GM23338 (cell line): ENCODE measurements at regions not wholly inside any gene's neighbourhood (a gene's known extent, or its start where the extent isn't known, plus 50 kb on each side); places are given as distances from the start of the nearest gene placed in this dataset.

Experiments used
- ATAC-seq: fragments of 200-7000 bp; cut with Tn5 transposase; 3 replicates; pipeline ENCODE4 v1.9.1; 2020
- DNase-seq: peaks from one replicate; pipeline ENCODE4 v3.0.0-alpha.2; 2015; ENCODE audit warnings: low spot score
- H2AFZ ChIP-seq: fragments of 200-600 bp; sonication (generic); 2 replicates; pipeline ENCODE4 v1.8.0; 2016; ENCODE audit warnings: antibody characterized with exemption, mild to moderate bottlenecking, moderate library complexity
- H3F3A ChIP-seq: fragments of 200-600 bp; sonication (generic); replicated peaks from 2 replicates; pipeline ENCODE4 v1.8.0; 2017; ENCODE audit warnings: antibody characterized with exemption, mixed run types, low read depth
- H3K27ac ChIP-seq: fragments of 200-600 bp; sonication (generic); 2 replicates; pipeline ENCODE4 v1.6.1; 2016; ENCODE audit warnings: low read depth
- H3K27me3 ChIP-seq: fragments of 200-600 bp; sonication (generic); 2 replicates; pipeline ENCODE4 v1.8.0; 2016; ENCODE audit warnings: mild to moderate bottlenecking, mixed run types, moderate library complexity; ENCODE audit not compliant: insufficient read depth
- H3K36me3 ChIP-seq: fragments of 200-600 bp; sonication (generic); 2 replicates; pipeline ENCODE4 v1.8.0; 2016; ENCODE audit warnings: mild to moderate bottlenecking; ENCODE audit not compliant: insufficient read depth
- H3K4me1 ChIP-seq: fragments of 200-600 bp; sonication (generic); 2 replicates; pipeline ENCODE4 v1.8.0; 2016; ENCODE audit warnings: mild to moderate bottlenecking, moderate library complexity; ENCODE audit not compliant: insufficient read depth
- H3K4me2 ChIP-seq: fragments of 200-600 bp; sonication (generic); 2 replicates; pipeline ENCODE4 v1.7.1; 2017; ENCODE audit warnings: mixed run types
- H3K4me3 ChIP-seq: fragments of 200-600 bp; sonication (generic); 2 replicates; pipeline ENCODE4 v1.6.1; 2016; ENCODE audit warnings: mixed run types
- H3K79me2 ChIP-seq: fragments of 200-600 bp; sonication (generic); replicated peaks from 2 replicates; pipeline ENCODE4 v1.8.0; 2017; ENCODE audit warnings: mild to moderate bottlenecking; ENCODE audit not compliant: insufficient read depth
- H3K9me2 ChIP-seq: fragments of 200-600 bp; sonication (generic); 2 replicates; pipeline ENCODE4 v1.8.0; 2017; ENCODE audit not compliant: insufficient read depth
- H4K20me1 ChIP-seq: fragments of 200-600 bp; sonication (generic); replicated peaks from 2 replicates; pipeline ENCODE4 v1.8.0; 2017; ENCODE audit warnings: mild to moderate bottlenecking; ENCODE audit not compliant: insufficient read depth
- H3K27ac Mint-ChIP-seq: 2 replicates; pipeline ENCODE4 v1.8.0; 2020; ENCODE audit warnings: inconsistent platforms, mild to moderate bottlenecking, moderate library complexity, mixed read lengths
- H3K27me3 Mint-ChIP-seq: 3 replicates; pipeline ENCODE4 v1.8.0; 2022; ENCODE audit warnings: low read depth, mild to moderate bottlenecking, moderate library complexity, mixed read lengths, inconsistent platforms; ENCODE audit not compliant: insufficient read depth, poor library complexity
- H3K36me3 Mint-ChIP-seq: 3 replicates; pipeline ENCODE4 v1.8.0; 2021; ENCODE audit warnings: low read depth, mild to moderate bottlenecking, inconsistent platforms, moderate library complexity, mixed read lengths
- H3K4me1 Mint-ChIP-seq: 3 replicates; pipeline ENCODE4 v1.8.0; 2020; ENCODE audit warnings: mild to moderate bottlenecking, inconsistent platforms, mixed read lengths
- H3K4me3 Mint-ChIP-seq: 3 replicates; pipeline ENCODE4 v1.8.0; 2021; ENCODE audit warnings: moderate library complexity, mild to moderate bottlenecking, inconsistent platforms, mixed read lengths
- H3K9me3 Mint-ChIP-seq: 3 replicates; pipeline ENCODE4 v1.8.0; 2020; ENCODE audit warnings: moderate library complexity, mild to moderate bottlenecking, inconsistent platforms, mixed read lengths
- CREB1 ChIP-seq: fragments of 250-450 bp; sonication (Bioruptor Pico); IDR thresholded peaks from 2 replicates; pipeline ENCODE4 v1.5.0; 2020; ENCODE audit warnings: low read depth, mild to moderate bottlenecking, moderate library complexity
- CTCF ChIP-seq, 2 experiments: fragments of 200-600 bp in 1 of 2; sonication (generic) in 1 of 2; conservative IDR thresholded peaks; 2 replicates each; pipeline versions ENCODE4 v1.5.1 to v1.6.1; 2016 to 2017; ENCODE audit warnings: antibody characterized with exemption in 2 of 2, low read depth in 2 of 2, mild to moderate bottlenecking in 2 of 2, moderate library complexity in 1 of 2
- ETS1 ChIP-seq: IDR thresholded peaks from 2 replicates; pipeline ENCODE4 v1.6.1; 2016; ENCODE audit warnings: antibody characterized with exemption
- EZH2 ChIP-seq: fragments of 200-600 bp; sonication (generic); IDR thresholded peaks from one replicate; pipeline ENCODE4 v1.8.0; 2017; ENCODE audit warnings: antibody characterized with exemption, mild to moderate bottlenecking, low read depth; ENCODE audit not compliant: unreplicated experiment
- EZH2phosphoT487 ChIP-seq: fragments of 200-600 bp; sonication (generic); IDR thresholded peaks from one replicate; pipeline ENCODE4 v1.8.1; 2018; ENCODE audit warnings: antibody characterized with exemption; ENCODE audit not compliant: unreplicated experiment
- JUNB ChIP-seq: IDR thresholded peaks from one replicate; pipeline ENCODE4 v1.6.1; 2016; ENCODE audit warnings: antibody characterized with exemption; ENCODE audit not compliant: unreplicated experiment
- NANOG ChIP-seq: IDR thresholded peaks from 2 replicates; pipeline ENCODE4 v1.6.1; 2016; ENCODE audit warnings: antibody characterized with exemption, borderline replicate concordance
- POLR2AphosphoS5 ChIP-seq: IDR thresholded peaks from 2 replicates; pipeline ENCODE4 v1.6.1; 2016; ENCODE audit warnings: antibody characterized with exemption, low read depth
- REST ChIP-seq: IDR thresholded peaks from one replicate; pipeline ENCODE4 v1.6.1; 2018; ENCODE audit warnings: antibody characterized with exemption; ENCODE audit not compliant: unreplicated experiment
- STAT1 ChIP-seq: IDR thresholded peaks from one replicate; pipeline ENCODE4 v1.6.1; 2016; ENCODE audit warnings: antibody characterized with exemption; ENCODE audit not compliant: unreplicated experiment
- ZNF114 ChIP-seq: fragments of 250-450 bp; sonication (Bioruptor Pico); IDR thresholded peaks from 2 replicates; pipeline ENCODE4 v1.5.0; 2020; ENCODE audit warnings: mild to moderate bottlenecking, moderate library complexity
- ZNF331 ChIP-seq: fragments of 250-450 bp; sonication (Bioruptor Pico); IDR thresholded peaks from 2 replicates; pipeline ENCODE4 v1.5.0; 2020; ENCODE audit warnings: low read depth, mild to moderate bottlenecking, moderate library complexity
- ZNF462 ChIP-seq: fragments of 250-450 bp; sonication (Bioruptor Pico); IDR thresholded peaks from 2 replicates; pipeline ENCODE4 v1.5.0; 2020; ENCODE audit warnings: mild to moderate bottlenecking, moderate library complexity

- TF ChIP-seq POLR2AphosphoS5 (no peak), ZNF462 (no peak), STAT1 (no peak), CREB1 (CRISPR knock-in tag) (no peak), REST (no peak), CTCF (conservative IDR thresholded peaks at IDR 0.05; ENCODE audit: low read depth in 2 of 2) (no peak), EZH2 (no peak), EZH2phosphoT487 (no peak), ZNF331 (CRISPR knock-in tag) (no peak), NANOG (no peak), JUNB (no peak), ZNF114 (CRISPR knock-in tag) (no peak), ETS1 (no peak)
Measured at GRCh38 chr2:41828052-41828643, 219.7 kb upstream of the PKDCC start.

More at GRCh38 chr2:41828052-41828643, 219.7 kb upstream of the PKDCC start:
- Histone ChIP-seq H3K36me3 (no peaks in the 10 kb centered on the region), H4K20me1 (no peaks in the 10 kb centered on the region), H3K27ac (no peak overlapping the region), H3F3A (no peaks in the 10 kb centered on the region), H3K27me3 (no peaks in the 10 kb centered on the region), H3K4me3 (no peak overlapping the region), H3K79me2 (no peaks in the 10 kb centered on the region), H3K4me2 (no peak overlapping the region), H3K4me1 (no peaks in the 10 kb centered on the region), H2AFZ (no peak overlapping the region), H3K9me2 (no peaks in the 10 kb centered on the region)
- peaks cover 1% of the 10 kb centered on the region for H3K27me3 Mint-ChIP-seq
- DNase-seq (no peak), ATAC-seq (no peak)
- no peaks in the 10 kb centered on the region for H3K4me1 Mint-ChIP-seq
- H3K36me3 Mint-ChIP-seq: no peaks in the 10 kb centered on the region
- no peak overlapping the region for H3K27ac Mint-ChIP-seq
- H3K9me3 Mint-ChIP-seq: no peaks in the 10 kb centered on the region
- H3K4me3 Mint-ChIP-seq: no peak overlapping the region
